Ramos (cell line): ENCODE measurements at regions not wholly inside any gene's neighbourhood (a gene's known extent, or its start where the extent isn't known, plus 50 kb on each side); places are given as distances from the start of the nearest gene placed in this dataset.
"Not testable (repeated sequence)": the region's sequence is repeated elsewhere in the genome, so short reads cannot be mapped to it uniquely, and the experiment has no call there.

ENCODE experiments used
- in situ Hi-C: fragments of 300-500 bp; cut with MboI; formaldehyde crosslinking; loops from one replicate; pipeline ENCODE4 v1.14.3; 2022; ENCODE audit warnings: low sequenced_read_pairs; ENCODE audit not compliant: unreplicated experiment

- in situ Hi-C loops, result no loop called here
These were observed 1141.2 kb upstream of the TMEM132C start for GRCh38 chr12:127125607-127126259.

- in situ Hi-C loops, result no loop called here
These were observed 1140.7 kb upstream of the TMEM132C start for GRCh38 chr12:127126260-127126628.

- in situ Hi-C loops, result no loop called here
These were observed 1139.1 kb upstream of the TMEM132C start for GRCh38 chr12:127127897-127128296.

DNA sequence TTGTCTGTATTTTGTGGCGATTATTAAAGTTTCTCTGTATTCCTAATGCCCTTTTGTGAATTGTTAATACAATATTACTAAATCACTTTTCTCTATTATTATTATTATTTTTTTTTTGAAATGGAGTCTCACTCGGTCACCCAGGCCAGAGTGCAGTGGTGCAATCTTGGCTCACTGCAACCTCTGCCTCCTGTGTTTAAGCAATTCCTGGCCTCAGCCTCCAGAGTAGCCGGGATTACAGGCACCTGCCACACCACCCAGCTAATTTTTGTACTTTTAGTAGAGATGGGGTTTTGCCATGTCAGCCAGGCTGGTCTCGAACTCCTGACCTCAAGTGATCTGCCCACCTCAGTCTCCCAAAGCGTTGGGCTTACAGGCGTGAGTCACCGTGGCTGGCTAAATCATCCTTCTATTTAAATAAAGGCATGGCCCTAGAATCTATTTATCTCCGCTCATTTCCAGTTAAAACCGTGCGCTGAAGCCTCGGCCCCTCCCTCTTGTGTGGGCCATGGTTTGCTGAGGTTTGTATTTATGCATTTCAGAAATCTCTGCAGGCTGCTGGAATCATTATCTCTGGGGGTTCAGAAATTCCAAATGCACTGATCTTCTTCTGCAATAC, 1136.4 kb upstream of the TMEM132C start:
- in situ Hi-C loops, result no loop called here

- in situ Hi-C loops, result no loop called here
These were observed 1133.2 kb upstream of the TMEM132C start for GRCh38 chr12:127133675-127134335.

DNA sequence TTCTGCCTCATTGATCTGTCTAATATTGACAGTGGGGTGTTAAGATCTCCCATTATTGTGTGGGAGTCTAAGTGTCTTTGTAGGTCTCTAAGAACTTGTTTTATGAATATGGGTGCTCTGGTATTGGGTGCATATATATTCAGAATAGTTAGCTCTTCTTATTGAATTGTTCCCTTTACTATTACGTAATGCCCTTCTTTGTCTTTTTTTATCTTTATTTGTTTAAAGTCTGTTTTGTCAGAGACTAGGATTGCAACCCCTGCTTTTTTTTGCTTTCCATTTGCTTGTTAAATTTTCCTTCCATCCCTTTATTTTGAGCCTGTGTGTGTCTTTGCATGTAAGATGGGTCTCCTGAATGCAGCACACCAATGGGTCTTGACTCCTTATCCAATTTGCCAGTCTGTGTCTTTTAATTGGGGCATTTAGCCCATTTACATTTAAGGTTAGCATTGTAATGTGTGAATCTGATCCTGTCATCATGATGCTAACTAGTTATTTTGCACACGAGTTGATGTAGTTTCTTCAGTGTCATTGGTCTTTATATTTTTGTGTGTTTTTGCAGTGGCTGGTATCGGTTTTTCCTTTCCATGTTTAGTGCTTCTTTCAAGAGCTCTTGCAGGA, 1126.0 kb upstream of the TMEM132C start:
- in situ Hi-C loops, result not testable (repeated sequence)

- in situ Hi-C loops, result no loop called here
These were observed 1124.0 kb upstream of the TMEM132C start for GRCh38 chr12:127143020-127143419.

GRCh38 chr12:127144770-127145169, 1122.2 kb upstream of the TMEM132C start:
- in situ Hi-C loops, result no loop called here

GRCh38 chr12:127145241-127145928, 1121.6 kb upstream of the TMEM132C start:
- in situ Hi-C loops, result no loop called here

- in situ Hi-C loops, result no loop called here
These were observed 1120.8 kb upstream of the TMEM132C start for GRCh38 chr12:127145929-127146789.

GRCh38 chr12:127146991-127147718, 1119.8 kb upstream of the TMEM132C start:
- in situ Hi-C loops, result no loop called here

DNA sequence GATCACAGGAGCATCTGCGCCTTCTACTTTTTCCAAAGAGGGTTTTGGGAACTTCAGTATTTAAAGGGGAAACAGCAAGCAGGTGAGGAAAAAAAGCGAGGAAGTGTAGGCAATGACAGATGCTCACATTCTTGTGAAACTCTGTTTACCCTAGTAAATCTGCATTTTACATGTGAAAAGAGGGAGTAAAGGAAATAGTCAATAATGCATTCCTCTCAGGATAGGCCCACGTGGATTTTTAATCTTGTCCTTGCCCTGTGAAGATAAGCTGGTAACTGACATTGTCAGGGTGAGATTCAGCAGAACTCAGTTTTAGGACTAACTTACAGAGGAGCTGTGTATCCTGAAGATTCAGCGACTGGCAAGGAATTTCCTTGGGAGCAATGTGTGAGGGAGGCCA, 1119.2 kb upstream of the TMEM132C start:
- in situ Hi-C loops, result no loop called here

- in situ Hi-C loops, result no loop called here
These were observed 1118.7 kb upstream of the TMEM132C start for GRCh38 chr12:127148318-127148717.

GRCh38 chr12:127149226-127149964, 1117.6 kb upstream of the TMEM132C start:
- in situ Hi-C loops, result no loop called here

- in situ Hi-C loops, result no loop called here
These were observed 1116.9 kb upstream of the TMEM132C start for GRCh38 chr12:127150028-127150427.

GRCh38 chr12:127150479-127150878, 1116.5 kb upstream of the TMEM132C start:
- in situ Hi-C loops, result no loop called here

- in situ Hi-C loops, result no loop called here
These were observed 1116.0 kb upstream of the TMEM132C start for GRCh38 chr12:127150956-127151355.

DNA sequence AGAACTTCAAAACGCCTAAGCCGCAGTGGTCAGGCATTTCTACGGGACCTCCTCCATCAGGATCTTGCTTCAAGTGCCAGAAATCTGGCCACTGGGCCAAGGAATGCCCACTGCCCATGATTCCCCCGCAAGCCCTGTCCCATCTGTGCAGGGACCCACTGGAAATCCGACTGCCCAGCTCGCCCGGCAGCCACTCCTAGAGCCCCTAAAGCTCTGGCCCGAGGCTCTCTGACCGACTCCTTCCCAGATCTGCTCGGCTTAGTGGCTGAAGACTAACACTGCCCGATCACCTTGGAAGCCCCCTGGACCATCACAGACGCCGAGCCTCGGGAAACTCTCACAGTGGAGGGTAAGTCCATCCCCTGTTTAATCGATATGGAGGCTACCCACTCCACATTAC, 1113.0 kb upstream of the TMEM132C start:
- in situ Hi-C loops, result no loop called here
